BJ (cell line): ENCODE measurements at regions not wholly inside any gene's neighbourhood (a gene's known extent, or its start where the extent isn't known, plus 50 kb on each side); places are given as distances from the start of the nearest gene placed in this dataset.
A peak's percentile ranks its signal among the peaks of the same experiment; 100 is the strongest.

Source experiments
- CTCF ChIA-PET: fragments of 350-600 bp; formaldehyde crosslinking; extraction: SDS; loops from one replicate; lab custom pipeline; 2021; ENCODE audit warnings: antibody characterized with exemption, inconsistent platforms; lab: Yijun Ruan, JAX
- POLR2A ChIA-PET: fragments of 300-600 bp; sonication (Branson Sonifier 250); formaldehyde crosslinking; extraction: SDS; loops from one replicate; lab custom pipeline; 2021; ENCODE audit warnings: antibody characterized with exemption; lab: Charles Lee
- DNase-seq: peaks from one replicate; pipeline ENCODE4 v3.0.0-alpha.2; 2011; ENCODE audit warnings: low read depth
- H3K27me3 ChIP-seq: 2 replicates; pipeline ENCODE4 v1.6.0; 2011; ENCODE audit warnings: low read length; ENCODE audit not compliant: control insufficient read depth, insufficient read depth
- H3K36me3 ChIP-seq: 2 replicates; pipeline ENCODE4 v1.5.1; 2011; ENCODE audit warnings: low read length; ENCODE audit not compliant: control insufficient read depth, insufficient read depth
- H3K4me3 ChIP-seq: 2 replicates; pipeline ENCODE4 v1.5.1; 2011; ENCODE audit warnings: low read depth, mild to moderate bottlenecking, control low read depth, low read length
- CTCF ChIP-seq: IDR thresholded peaks from 2 replicates; pipeline ENCODE4 v1.5.1; 2011; ENCODE audit warnings: low read depth, mild to moderate bottlenecking, control low read depth, inconsistent platforms, low read length, moderate library complexity; ENCODE audit not compliant: insufficient read depth

- no peaks in the 10 kb centered on the region for H3K27me3 ChIP-seq
- no peaks in the 10 kb centered on the region for H3K36me3 ChIP-seq
- H3K4me3 ChIP-seq: no peak overlapping the region
- TF ChIP-seq CTCF: 0 out of 2 replicates have a peak, but pooled peaks have one; percentile 3
- ChIA-PET POLR2A (no interaction called here), CTCF (interaction anchor here (1.1 kb wide), 1 partner anchor 167 kb away, joined by 3 read pairs; no protein-coding TSS in a partner anchor)
- DNase-seq: peak; percentile 28
Observed at GRCh38 chr1:222288053-222288452, 259.9 kb downstream of the HHIPL2 start.

- no peak overlapping the region for H3K4me3 ChIP-seq
- POLR2A ChIA-PET: no interaction called here
- no peaks in the 10 kb centered on the region for H3K27me3 ChIP-seq
- TF ChIP-seq CTCF: no peak
- no peak for DNase-seq
- H3K36me3 ChIP-seq: no peaks in the 10 kb centered on the region
- CTCF ChIA-PET: interaction anchor here (0.8 to 1.4 kb wide), 3 partner anchors 9 to 56 kb away, joined by 3 to 4 read pairs (median 3); no protein-coding TSS in a partner anchor
Observed at GRCh38 chr1:222286011-222286410, 261.9 kb downstream of the HHIPL2 start.

- no peaks in the 10 kb centered on the region for H3K36me3 ChIP-seq
- TF ChIP-seq CTCF: no peak
- DNase-seq: no peak
- H3K4me3 ChIP-seq: no peak overlapping the region
- ChIA-PET CTCF (interaction anchor here (1.1 to 1.4 kb wide), 2 partner anchors 10 to 57 kb away, joined by 3 to 4 read pairs; no protein-coding TSS in a partner anchor), POLR2A (no interaction called here)
- no peaks in the 10 kb centered on the region for H3K27me3 ChIP-seq
Observed at GRCh38 chr1:222285526-222285925, 262.4 kb downstream of the HHIPL2 start.

GRCh38 chr1:222284466-222284865 is 263.4 kb downstream of the HHIPL2 start:
- Histone ChIP-seq H3K27me3 (no peaks in the 10 kb centered on the region), H3K36me3 (no peaks in the 10 kb centered on the region), H3K4me3 (no peak overlapping the region)
- ChIA-PET POLR2A (no interaction called here), CTCF (interaction anchor here (1.5 kb wide), 1 partner anchor 170 kb away, joined by 10 read pairs; no protein-coding TSS in a partner anchor)
- TF ChIP-seq CTCF: no peak
- no peak for DNase-seq

GRCh38 chr1:222283147-222283768 is 264.6 kb downstream of the HHIPL2 start:
- TF ChIP-seq CTCF: no peak
- H3K4me3 ChIP-seq: no peak overlapping the region
- H3K27me3 ChIP-seq: no peaks in the 10 kb centered on the region
- no peaks in the 10 kb centered on the region for H3K36me3 ChIP-seq
- ChIA-PET POLR2A (interaction anchor here (0.6 kb wide), 3 partner anchors 22 to 703 kb away, joined by 3 to 5 read pairs (median 4); no protein-coding TSS in a partner anchor), CTCF (interaction anchor here (1.5 kb wide), 1 partner anchor 171 kb away, joined by 10 read pairs; no protein-coding TSS in a partner anchor)
- DNase-seq: peak; percentile 97
